ENCODE measurements at regions not wholly inside any gene's neighbourhood (a gene's known extent, or its start where the extent isn't known, plus 50 kb on each side); places are given as distances from the start of the nearest gene placed in this dataset.

DNA sequence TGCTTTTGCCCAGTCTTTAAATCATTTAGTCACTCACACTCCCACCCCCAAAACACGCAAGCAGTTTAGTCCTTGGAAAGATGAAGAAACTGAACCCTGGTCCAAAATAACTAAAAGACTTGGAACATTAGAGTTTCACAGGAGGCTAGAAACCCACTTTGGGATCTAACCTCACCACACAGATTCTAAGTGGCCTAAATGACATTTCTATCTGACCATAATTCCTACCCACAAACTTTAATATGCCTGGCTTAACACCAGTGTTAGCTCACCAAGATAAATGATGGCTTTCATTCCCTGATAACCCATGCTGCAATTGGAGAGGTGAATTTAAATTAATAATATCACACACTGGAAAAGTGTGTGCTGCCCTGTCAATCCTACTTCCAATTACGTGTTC is 295.3 kb upstream of the UBE2E2 start:
- no peak for DNase-seq

DNA sequence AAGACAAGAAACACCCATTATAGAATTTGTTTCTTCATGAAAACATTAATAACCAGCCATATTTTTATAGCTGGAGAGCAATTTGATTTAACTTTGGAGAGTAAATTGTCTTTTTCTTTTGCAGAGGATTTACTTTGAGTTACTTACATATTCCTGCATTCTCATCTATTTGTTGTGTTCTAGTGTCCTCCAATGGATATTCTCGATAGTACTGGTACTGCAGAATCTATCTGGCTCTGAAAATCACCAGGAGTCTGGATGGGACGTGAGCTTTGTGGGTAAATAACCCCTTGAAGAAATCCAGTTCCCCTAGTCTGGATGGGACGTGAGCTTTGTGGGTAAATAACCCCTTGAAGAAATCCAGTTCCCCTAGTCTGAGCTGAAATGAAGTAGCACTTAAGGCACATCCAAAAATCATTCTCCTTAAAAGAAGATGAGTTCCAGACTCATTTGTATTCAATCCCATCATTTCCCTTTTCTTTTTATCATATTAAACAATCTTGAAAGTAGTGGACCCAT is 294.1 kb upstream of the UBE2E2 start:
- DNase-seq: no peak

- no peak for DNase-seq
Observed at GRCh38 chr3:22916933-22917332, 286.2 kb upstream of the UBE2E2 start.

GRCh38 chr3:22920006-22920405 is 283.1 kb upstream of the UBE2E2 start:
- no peak for DNase-seq

DNA sequence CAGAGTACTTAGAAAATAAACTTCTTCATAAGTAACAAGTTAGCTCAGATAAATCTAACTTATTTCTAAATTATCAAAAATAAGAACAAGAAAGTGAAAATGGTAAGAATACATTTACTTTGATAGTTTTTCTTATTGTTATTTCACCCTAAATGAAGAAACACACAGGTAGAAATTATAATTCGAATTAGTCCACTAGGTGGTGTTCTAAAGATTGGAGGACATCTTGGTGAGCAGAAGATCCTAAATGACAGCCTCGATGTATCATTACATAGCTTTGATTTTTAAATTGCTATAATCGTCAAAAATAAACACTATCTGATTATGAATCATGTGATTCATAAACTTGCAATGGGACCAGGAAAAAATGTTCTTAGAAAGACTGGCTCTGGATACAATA is 280.8 kb upstream of the UBE2E2 start:
- no peak for DNase-seq

- no peak for DNase-seq
Observed at GRCh38 chr3:22923711-22924110, 279.4 kb upstream of the UBE2E2 start.

DNA sequence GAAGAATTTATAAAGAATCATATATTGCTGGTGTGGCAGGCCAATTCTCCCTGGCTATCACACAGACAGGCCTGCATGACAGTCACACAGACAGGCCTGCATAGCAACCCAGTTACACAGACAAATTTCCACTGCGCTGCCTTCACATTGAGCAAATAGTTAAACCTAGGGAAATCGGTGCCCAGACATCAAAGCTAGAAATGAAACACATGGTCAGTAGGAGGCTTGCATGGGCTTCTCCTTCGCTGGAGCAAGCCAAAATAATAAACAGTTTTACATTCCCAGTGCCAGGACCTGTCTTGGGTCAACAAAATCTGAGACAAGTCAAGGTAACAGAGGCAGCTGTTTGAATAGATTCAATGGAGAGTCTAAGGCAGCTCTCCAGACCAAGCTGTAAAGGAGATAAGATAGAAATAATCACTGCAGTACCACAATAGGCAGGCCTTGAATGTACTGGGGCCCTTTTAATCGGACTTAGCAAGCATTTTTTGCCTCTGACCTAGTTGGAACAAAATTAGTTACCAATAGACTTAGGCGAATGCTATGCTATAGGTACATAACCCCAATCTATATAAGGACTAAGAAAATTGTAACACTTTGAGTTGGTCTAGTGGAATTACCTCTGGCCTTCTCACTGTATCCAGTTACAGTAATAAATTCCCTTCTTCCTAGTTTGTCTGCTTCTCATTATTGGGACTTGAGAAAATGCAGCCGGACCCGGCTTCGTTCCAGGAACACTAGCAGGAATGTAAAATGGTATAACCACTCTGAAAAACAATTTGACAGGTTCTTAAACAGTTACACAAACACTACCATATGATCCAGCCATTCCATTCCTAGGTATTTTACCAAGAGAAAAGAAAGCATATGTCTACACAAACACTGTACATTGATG is 274.7 kb upstream of the UBE2E2 start:
- DNase-seq: no peak

DNA sequence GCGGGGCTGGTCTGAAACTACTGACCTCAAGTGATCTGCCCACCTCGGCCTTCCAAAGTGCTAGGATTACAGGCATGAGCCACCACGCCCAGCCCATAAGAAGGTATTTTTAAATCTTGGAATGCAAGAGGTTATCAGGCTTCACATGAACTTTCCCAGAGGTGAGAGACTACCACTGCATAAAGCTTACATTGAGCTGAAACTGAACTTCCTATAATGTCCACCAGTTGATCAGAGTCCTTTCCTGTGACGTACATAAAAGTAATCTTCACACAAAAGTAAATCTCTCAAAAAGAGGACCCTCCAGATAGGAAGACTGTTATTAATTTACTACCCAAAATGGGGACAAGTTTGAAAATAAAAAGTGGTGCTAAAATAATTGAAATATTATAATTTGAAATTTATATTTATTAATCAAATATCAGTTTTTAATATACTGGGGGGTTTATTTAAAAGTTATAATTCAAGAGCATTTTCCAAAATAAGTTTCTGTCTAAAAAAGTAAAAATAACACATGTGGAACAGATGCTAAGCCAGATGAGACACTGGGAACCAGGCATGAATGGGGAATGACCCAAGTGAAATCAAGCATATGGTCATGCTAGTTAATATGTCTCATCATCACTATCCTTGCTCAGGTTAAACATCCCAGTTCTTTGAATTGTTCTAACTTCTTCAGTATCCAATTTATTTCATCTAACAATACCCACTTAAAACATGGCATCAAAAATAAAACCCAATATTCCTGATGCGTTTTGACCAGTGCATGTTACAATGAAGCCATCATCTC is 269.9 kb upstream of the UBE2E2 start:
- DNase-seq: no peak

DNA sequence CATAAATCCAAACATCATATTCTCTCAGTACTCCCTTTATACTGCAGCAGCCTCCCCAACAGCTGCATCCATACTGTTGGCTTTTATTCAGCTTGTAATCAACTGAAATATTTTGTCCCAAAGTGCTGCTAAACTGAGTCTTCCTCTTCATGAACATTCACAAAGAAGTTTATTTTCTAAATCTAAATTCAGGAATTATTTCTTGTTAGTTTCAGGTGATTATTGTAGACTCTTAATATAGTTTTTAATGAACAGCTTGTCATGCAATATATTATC is 269.3 kb upstream of the UBE2E2 start:
- no peak for DNase-seq

- DNase-seq: no peak
Observed at GRCh38 chr3:22935040-22935439, 268.1 kb upstream of the UBE2E2 start.

- no peak for DNase-seq
Observed at GRCh38 chr3:22937536-22937935, 265.6 kb upstream of the UBE2E2 start.

GRCh38 chr3:22938739-22939138 is 264.4 kb upstream of the UBE2E2 start:
- no peak for DNase-seq

DNA sequence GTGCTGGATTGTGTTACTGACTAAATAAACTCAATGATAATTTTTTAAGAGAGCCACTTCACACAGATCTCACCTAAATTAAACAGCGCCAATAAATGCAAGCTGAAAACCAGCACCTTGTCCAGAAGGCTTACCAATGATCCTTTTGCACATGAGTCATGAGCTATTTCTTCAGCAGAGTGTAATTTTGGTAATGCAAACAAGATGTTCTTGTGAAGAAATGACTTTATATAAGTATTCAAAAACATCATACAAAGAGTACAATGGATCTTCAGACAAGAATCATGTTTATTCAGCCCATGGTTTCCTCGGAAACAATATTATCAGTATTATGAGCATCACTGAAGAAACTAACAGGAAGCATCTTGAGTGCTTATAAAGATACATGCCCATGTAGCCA is 263.8 kb upstream of the UBE2E2 start:
- no peak for DNase-seq

- no peak for DNase-seq
Observed at GRCh38 chr3:22940285-22940684, 262.8 kb upstream of the UBE2E2 start.

- no peak for DNase-seq
Observed at GRCh38 chr3:22942981-22943380, 260.1 kb upstream of the UBE2E2 start.

GRCh38 chr3:22947851-22948250 is 255.3 kb upstream of the UBE2E2 start:
- DNase-seq: no peak

- DNase-seq: no peak
Observed at GRCh38 chr3:22951910-22952309, 251.2 kb upstream of the UBE2E2 start.

- no peak for DNase-seq
Observed at GRCh38 chr3:22952860-22953259, 250.3 kb upstream of the UBE2E2 start.

GRCh38 chr3:22959593-22959992 is 243.5 kb upstream of the UBE2E2 start:
- no peak for DNase-seq

- DNase-seq: no peak
Observed at GRCh38 chr3:22960105-22960984, 242.8 kb upstream of the UBE2E2 start.

GRCh38 chr3:22962244-22962643 is 240.9 kb upstream of the UBE2E2 start:
- no peak for DNase-seq

DNA sequence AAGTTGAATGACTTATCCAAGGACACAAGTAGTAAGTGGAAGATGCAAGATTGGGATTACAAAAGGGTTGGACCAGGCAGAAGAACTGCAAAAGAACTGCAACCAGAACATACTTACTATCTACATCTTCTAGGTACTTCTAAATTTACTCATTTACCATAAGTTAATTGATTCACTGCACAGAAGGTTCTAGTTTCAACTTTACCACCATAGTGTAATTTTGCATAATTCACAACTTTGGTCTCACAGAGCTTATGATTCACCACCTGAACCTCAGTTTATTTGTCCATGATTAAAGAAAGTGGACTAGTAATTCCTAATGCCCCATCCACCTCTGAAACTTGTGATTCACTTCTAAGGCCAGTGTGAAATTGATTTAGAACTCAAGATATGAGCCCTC is 236.8 kb upstream of the UBE2E2 start:
- DNase-seq: no peak

DNA sequence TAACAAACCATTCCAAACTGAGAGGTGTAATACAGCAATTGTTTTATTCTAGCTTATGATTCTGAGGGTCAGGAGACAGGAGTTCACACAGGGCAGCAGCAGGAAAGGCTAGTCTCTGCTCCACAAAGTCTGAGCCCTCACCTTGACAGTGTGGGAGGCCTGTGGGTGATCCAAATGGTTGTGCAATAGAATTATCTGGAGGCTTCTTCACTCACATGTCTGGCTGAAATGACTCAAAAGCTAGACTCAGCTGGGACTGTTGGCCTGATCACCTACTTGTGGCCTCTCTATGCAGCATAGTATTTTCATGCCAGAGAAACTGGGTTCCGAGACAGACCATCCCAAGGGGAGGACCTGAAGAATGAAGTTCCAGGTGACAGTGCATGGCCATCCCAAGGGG is 233.9 kb upstream of the UBE2E2 start:
- no peak for DNase-seq
